ENCODE measurements at regions not wholly inside any gene's neighbourhood (a gene's known extent, or its start where the extent isn't known, plus 50 kb on each side); places are given as distances from the start of the nearest gene placed in this dataset.

GRCh38 chr1:232194424-232194823 is 435.5 kb downstream of the SIPA1L2 start:
- H3K36me3 ChIP-seq, result no peaks in the 10 kb centered on the region
- TF ChIP-seq CTCF (IDR thresholded peaks at IDR 0.05), result no peak
- no peaks in the 10 kb centered on the region for H3K4me1 ChIP-seq
- no peaks in the 10 kb centered on the region for H3K9me3 ChIP-seq
- intact Hi-C loops (cut with DNase I), result no loop called here
- DNase-seq (no peak), ATAC-seq (peak; percentile 15)
- no peak overlapping the region for H3K4me3 ChIP-seq
- no peaks in the 10 kb centered on the region for H3K27me3 ChIP-seq
- no peak overlapping the region for H3K27ac ChIP-seq

GRCh38 chr1:232193451-232193783 is 436.5 kb downstream of the SIPA1L2 start:
- no peaks in the 10 kb centered on the region for H3K27me3 ChIP-seq
- H3K4me3 ChIP-seq, result no peak overlapping the region
- no peak for TF ChIP-seq CTCF (IDR thresholded peaks at IDR 0.05)
- ATAC-seq (no peak), DNase-seq (no peak)
- H3K36me3 ChIP-seq, result no peaks in the 10 kb centered on the region
- no peaks in the 10 kb centered on the region for H3K4me1 ChIP-seq
- intact Hi-C loops (cut with DNase I), result no loop called here
- no peak overlapping the region for H3K27ac ChIP-seq
- H3K9me3 ChIP-seq, result no peaks in the 10 kb centered on the region

- TF ChIP-seq CTCF (IDR thresholded peaks at IDR 0.05), result no peak
- no peak overlapping the region for H3K27ac ChIP-seq
- no peak for DNase-seq
- H3K27me3 ChIP-seq, result no peaks in the 10 kb centered on the region
- no peak overlapping the region for H3K4me3 ChIP-seq
- H3K36me3 ChIP-seq, result no peaks in the 10 kb centered on the region
- no peak for ATAC-seq
- no peaks in the 10 kb centered on the region for H3K9me3 ChIP-seq
- H3K4me1 ChIP-seq, result no peaks in the 10 kb centered on the region
- intact Hi-C loops (cut with DNase I), result no loop called here
Observed at GRCh38 chr1:232192781-232193450, 437.0 kb downstream of the SIPA1L2 start.

GRCh38 chr1:232191560-232191959 is 438.4 kb downstream of the SIPA1L2 start:
- ATAC-seq (no peak), DNase-seq (no peak)
- no peak for TF ChIP-seq CTCF (IDR thresholded peaks at IDR 0.05)
- no peaks in the 10 kb centered on the region for H3K4me1 ChIP-seq
- H3K27me3 ChIP-seq, result no peaks in the 10 kb centered on the region
- H3K4me3 ChIP-seq, result no peak overlapping the region
- no peaks in the 10 kb centered on the region for H3K36me3 ChIP-seq
- H3K9me3 ChIP-seq, result no peaks in the 10 kb centered on the region
- intact Hi-C loops (cut with DNase I), result no loop called here
- no peak overlapping the region for H3K27ac ChIP-seq

GRCh38 chr1:232188318-232188717 is 441.6 kb downstream of the SIPA1L2 start:
- Histone ChIP-seq H3K27ac (no peak overlapping the region), H3K27me3 (no peaks in the 10 kb centered on the region), H3K9me3 (no peaks in the 10 kb centered on the region), H3K4me3 (no peak overlapping the region), H3K36me3 (no peaks in the 10 kb centered on the region), H3K4me1 (no peaks in the 10 kb centered on the region)
- DNase-seq (no peak), ATAC-seq (no peak)
- intact Hi-C loops (cut with DNase I), result no loop called here
- no peak for TF ChIP-seq CTCF (IDR thresholded peaks at IDR 0.05)

- no peaks in the 10 kb centered on the region for H3K27me3 ChIP-seq
Observed at GRCh38 chr1:232186931-232187330, 443.0 kb downstream of the SIPA1L2 start.

More at GRCh38 chr1:232186931-232187330, 443.0 kb downstream of the SIPA1L2 start:
- TF ChIP-seq CTCF (IDR thresholded peaks at IDR 0.05), result no peak
- no peaks in the 10 kb centered on the region for H3K36me3 ChIP-seq
- H3K4me1 ChIP-seq, result no peaks in the 10 kb centered on the region
- no peaks in the 10 kb centered on the region for H3K9me3 ChIP-seq
- ATAC-seq, result no peak
- H3K27ac ChIP-seq, result no peak overlapping the region
- DNase-seq, result no peak
- no peak overlapping the region for H3K4me3 ChIP-seq
- intact Hi-C loops (cut with DNase I), result no loop called here

Data from upper lobe of right lung (tissue), 1 donor.